NCI-H446 (cell line): ENCODE measurements at regions not wholly inside any gene's neighbourhood (a gene's known extent, or its start where the extent isn't known, plus 50 kb on each side); places are given as distances from the start of the nearest gene placed in this dataset.

Experiments used
- DNase-seq, 2 experiments: peaks; one replicate each; lab custom pipeline; 2025; lab: John Stamatoyannopoulos, UW

GRCh38 chr2:198231562-198231961 lies 427.2 kb downstream of the PLCL1 start:
- DNase-seq, result no peak

DNA sequence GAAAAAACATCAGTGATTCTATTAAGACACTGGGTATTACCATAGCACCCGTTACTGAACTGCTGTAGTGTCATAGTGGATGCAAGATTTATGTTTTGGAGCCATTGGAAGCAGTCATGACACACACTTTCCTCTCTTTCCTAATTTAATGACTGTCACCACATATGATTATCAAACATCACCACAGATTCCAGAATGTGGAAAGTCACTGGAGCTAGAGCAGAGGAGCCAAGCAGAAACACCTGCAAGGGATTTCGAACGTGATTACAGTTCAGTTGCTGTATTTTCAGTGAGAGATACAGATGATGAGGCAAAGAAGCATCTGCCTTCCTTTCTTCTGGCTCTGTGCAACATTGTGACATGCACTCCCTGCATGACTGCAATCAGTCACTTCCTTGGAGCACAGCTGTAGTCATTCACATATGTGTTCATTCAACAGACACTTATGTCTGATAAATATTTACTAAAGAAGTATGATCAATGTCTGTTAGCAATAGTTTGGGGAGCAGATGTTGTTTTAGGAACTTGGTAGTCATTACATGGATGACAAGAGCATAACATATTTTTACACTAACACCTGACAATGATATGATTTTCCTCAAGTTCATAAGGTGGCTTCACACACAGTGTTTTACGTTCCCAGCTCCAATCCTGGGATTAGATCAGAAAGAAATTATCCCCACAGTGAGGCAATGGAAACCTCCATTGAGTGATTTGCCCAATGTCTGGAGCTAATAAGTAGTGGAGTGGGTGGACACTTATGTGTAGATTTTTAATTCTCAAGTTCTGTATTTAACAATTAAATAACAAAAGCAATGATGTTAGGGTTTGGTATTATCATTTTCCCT lies 416.6 kb downstream of the PLCL1 start:
- no peak for DNase-seq

DNA sequence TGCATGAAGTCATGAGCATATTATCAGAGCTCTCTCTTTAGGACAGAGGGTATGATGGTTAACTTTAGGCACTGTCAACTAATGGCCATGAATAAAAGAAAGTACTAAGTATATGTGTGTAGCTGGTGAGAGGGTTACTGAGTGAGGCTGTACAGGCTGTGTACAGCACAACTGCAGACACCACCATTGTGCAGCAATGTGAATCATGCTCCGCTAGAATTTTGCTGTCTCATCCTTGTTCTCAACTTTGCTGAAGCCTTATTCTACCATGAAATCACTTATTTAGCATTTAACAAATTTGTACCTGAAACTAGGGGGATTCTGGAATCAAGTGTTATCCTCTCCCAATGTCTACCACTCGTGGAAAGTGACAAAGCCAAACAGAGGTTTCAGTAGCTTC lies 414.9 kb downstream of the PLCL1 start:
- no peak for DNase-seq

GRCh38 chr2:198214114-198214596 lies 409.8 kb downstream of the PLCL1 start:
- no peak for DNase-seq

GRCh38 chr2:198213253-198213652 lies 408.9 kb downstream of the PLCL1 start:
- DNase-seq, result no peak

DNA sequence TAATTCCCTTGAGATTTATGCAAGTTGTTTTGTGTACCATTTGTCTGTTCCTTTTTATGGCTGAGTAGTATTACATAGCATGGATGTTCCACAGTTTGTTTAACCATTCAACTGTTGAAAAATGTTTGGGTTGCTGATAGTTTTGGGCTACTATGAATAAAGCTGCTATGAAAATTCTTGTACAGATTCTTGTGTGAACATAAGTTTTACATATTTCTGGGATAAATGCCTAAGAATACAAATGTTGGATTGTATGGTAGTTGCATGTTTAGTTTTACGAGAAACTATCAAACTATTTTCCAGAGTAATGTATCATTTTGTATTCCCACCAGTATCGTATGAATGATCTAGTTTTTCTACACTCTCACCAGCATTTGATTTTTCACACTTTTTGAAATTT lies 407.3 kb downstream of the PLCL1 start:
- no peak for DNase-seq

GRCh38 chr2:198203336-198204069 lies 399.1 kb downstream of the PLCL1 start:
- no peak for DNase-seq
